HK-2 (cell line): ENCODE measurements at regions not wholly inside any gene's neighbourhood (a gene's known extent, or its start where the extent isn't known, plus 50 kb on each side); places are given as distances from the start of the nearest gene placed in this dataset.
A peak's percentile ranks its signal among the peaks of the same experiment; 100 is the strongest.
"Not testable (repeated sequence)": the region's sequence is repeated elsewhere in the genome, so short reads cannot be mapped to it uniquely, and the experiment has no call there.

Experiments used
- DNase-seq: peaks from one replicate; pipeline ENCODE4 v3.0.0-alpha.2; 2018; ENCODE audit not compliant: unreplicated experiment

- no peak for DNase-seq
Measured at GRCh38 chr5:115469904-115470516, 74.6 kb downstream of the FEM1C start.

DNA sequence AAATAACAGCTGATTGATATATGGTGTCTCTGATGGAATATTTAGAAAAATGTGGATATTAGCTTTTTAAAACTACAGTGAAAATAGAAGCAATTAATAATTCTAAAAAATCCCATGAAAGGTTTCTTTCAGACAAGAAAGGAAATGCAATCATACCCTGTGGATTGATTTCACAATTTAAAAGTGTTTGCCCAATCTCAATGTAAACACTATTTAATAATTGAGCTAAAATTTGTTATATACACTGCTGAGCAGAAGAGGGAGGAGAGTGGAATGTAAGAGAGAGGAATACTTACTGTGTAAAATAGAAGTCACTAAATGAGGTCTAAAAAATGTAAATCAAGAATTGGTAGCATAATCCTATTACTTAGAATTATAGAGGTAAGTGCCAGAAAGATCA lies 76.9 kb downstream of the FEM1C start:
- no peak for DNase-seq

DNA sequence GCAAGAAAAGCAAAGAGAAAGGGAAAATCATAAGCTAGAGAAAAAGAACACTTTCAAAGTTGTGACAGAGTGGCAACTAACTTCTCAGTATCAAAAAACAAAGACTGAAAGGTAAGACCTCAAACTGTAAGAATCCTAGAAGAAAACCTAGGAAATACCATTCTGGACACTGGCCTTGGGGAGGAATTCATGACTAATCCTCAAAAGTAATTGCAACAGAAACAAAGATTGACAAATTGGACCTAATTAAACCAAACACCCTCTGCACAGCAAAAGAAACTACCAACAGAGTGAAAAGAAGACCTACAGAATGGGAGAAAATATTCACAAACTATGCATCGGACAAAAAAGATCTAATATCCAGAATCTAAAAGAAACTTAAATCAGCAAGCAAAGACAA lies 79.1 kb downstream of the FEM1C start:
- DNase-seq, result no peak

- DNase-seq, result no peak
Measured at GRCh38 chr5:115463983-115464382, 80.6 kb downstream of the FEM1C start.

DNA sequence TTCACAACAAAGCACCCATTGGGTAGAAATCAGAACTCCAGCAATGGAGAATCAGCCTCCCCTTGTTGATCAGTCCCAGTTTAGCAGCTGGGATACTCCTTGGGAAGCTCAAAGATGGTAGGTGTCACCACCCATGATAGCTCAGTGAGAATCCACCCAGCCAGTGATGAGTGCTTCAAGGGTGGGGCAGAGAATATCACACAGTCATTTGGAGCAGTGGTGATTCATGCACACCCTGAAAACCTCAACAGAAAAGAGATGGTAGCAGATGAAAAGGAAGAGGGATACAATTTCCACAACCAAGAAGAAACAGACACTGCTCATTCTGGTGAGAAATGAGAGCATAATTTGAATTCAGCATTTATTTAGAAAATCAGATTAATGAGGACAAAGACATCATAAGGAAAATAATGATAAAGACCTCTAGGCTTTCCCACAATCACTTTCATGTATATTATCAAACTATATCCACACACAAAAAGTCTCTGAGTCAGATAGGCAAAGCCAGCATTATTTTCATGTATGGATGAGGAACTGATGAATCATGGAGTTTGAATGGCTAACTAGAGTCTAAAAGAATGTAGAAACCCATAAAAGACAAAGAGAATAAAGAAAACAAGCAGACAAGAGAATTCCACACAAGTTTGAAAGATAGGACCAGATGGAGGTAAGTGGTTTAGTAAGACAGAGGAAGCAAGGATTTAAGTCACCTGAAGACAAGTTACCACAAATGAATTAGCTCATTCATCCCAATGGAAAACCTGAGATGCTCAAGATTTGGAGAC lies 82.9 kb downstream of the FEM1C start:
- DNase-seq, result peak; percentile 31

DNA sequence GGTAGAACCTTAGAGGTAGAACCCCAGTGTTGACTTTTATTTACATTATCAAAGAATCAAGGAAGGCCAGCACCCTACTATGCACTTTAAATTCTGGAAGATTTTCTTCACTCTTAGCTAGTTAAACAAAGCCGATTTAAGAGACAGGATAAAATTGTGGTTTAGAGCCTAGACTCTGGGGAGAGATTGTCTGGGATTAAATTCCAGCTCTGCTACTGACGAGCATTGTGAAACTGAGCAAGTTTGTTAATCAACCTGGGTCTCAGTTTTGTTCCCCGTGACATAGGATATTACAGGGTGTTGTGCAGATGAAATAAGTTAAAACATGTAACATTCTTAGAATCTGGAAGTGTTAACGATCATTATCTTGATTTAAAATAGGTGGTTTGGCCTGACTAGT lies 83.5 kb downstream of the FEM1C start:
- DNase-seq, result no peak

DNA sequence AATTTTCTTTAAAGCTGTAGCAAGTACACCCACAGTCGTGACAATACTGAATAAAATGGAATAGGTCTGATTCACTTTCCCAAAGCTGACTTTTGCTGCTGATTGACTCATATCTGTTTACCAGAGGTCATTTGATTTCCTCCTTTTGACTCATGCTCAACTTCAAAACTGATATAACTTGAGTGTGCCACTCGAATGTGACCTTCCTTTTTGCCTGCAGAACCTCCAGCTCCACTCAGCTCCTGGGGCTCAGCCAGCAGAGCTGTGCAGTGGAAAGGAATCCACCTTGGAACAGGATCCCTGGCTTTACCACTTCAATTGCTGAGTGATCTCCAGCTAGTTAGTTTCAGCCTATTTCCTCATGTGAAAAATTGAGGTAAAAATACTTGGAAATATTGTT lies 84.1 kb downstream of the FEM1C start:
- DNase-seq, result no peak

- no peak for DNase-seq
Measured at GRCh38 chr5:115459855-115460341, 84.7 kb downstream of the FEM1C start.

DNA sequence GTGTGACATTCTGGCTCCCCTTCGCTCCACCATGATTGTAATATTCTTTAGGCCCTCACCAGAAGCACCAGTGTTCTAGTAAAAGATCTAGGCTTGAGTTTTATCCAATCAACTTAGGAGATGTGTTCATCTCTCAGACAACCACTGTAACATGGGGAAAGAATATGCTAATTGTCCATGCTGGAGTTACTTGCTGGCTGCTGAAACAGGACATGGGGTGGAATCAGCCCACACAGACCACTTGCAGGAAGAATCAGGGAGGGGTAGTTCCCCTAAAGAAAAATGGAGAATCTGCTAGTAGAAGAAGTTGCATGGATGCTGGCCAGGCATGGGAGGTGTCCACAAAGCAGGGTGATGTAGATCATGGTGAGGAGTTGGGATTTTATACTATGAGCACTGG lies 86.2 kb downstream of the FEM1C start:
- DNase-seq, result no peak

DNA sequence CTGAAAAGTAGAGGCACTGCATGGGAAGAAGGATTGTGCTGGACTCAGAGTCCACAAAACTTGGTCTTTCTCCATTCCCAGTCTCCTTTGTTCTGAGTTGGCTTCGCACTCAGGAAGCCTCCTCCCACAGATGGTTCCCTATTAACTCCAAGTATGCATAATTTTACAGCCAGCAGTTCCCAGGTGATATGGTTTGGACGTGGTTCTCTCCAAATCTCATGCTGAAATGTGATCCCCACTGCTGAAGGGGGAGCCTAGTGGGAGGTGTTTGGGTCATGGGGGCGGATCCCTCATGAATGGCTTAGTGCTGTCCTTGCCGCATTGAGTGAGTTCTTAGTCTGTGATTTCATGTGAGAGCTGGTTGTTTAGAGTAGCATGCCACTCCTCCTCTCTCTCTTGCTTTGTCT lies 86.6 kb downstream of the FEM1C start:
- peak; percentile 34 for DNase-seq

DNA sequence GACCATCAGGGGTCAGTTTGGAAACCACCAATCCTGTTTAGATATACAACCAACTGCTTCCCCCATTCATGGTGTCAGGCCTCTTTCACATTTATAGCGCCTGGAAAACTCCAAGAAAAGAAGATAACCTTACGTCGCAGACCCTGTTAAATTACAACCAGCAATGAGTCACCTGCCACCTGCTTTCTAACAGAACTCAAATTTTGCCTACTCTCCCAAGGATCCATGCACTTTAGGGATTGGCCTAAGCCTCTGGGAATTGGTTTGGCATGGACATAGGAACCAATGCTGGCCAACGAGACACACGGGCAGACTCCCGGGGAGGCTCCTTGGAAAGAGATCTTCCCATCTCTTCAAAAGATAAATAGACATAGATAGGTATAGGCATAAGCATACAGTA lies 87.0 kb downstream of the FEM1C start:
- no peak for DNase-seq

- no peak for DNase-seq
Measured at GRCh38 chr5:115456539-115457040, 88.0 kb downstream of the FEM1C start.

GRCh38 chr5:115456056-115456455 lies 88.5 kb downstream of the FEM1C start:
- DNase-seq, result no peak

GRCh38 chr5:115455301-115455707 lies 89.3 kb downstream of the FEM1C start:
- DNase-seq, result no peak

- no peak for DNase-seq
Measured at GRCh38 chr5:115453391-115454095, 91.0 kb downstream of the FEM1C start.

GRCh38 chr5:115452536-115453235 lies 91.9 kb downstream of the FEM1C start:
- DNase-seq, result no peak

- DNase-seq, result no peak
Measured at GRCh38 chr5:115452083-115452482, 92.5 kb downstream of the FEM1C start.

DNA sequence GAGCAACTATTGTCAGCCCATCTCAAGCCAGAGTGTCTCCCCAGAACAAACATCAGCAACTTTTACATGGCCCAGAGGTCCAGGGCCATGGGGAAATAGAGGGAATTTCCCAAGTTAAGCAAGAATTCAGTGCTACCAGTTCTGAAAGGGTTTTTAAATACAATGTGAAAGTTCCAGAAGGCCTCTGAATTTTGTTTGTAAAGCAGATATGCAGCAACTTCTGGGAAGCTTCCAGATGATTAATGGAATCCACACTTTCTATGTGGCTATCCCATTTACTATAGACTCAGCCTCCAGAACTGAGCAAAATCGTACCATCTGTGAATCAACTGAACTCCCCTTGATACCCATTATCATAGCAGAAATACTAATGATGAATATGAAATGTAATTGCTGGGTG lies 93.8 kb downstream of the FEM1C start:
- no peak for DNase-seq

GRCh38 chr5:115448630-115449029 lies 95.9 kb downstream of the FEM1C start:
- DNase-seq, result not testable (repeated sequence)

DNA sequence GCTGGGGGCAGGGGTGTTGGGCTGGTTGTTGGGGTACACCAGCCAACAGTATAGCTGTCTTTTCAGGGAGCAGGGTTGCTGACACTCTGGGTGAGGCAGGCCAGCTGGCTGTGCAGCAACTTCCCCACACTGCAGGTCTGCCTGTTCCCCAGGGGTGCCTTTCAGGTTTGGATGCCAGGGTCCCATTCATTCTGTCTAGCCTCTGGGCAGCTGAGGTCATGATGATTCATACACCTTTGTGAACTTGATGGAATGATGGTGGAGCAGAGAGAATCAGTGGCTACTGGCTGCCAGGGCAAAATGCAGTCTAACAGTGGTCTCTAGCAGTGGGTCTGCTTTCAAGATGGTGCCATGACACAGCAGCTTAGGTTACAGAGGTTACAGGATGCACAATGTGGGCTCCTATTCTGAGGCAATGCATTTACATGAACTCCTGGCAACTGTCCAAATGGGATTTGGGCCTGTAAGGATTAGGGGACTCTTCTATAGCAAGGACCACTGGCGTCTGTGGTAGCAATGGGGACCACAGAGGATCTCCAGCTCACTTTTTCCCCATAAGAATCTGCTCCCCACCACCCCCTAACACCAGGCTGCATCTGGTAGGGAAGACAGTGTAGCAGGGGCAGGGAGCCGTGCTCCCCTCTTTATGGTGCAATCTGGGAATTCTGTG lies 103.7 kb downstream of the FEM1C start:
- no peak for DNase-seq

DNA sequence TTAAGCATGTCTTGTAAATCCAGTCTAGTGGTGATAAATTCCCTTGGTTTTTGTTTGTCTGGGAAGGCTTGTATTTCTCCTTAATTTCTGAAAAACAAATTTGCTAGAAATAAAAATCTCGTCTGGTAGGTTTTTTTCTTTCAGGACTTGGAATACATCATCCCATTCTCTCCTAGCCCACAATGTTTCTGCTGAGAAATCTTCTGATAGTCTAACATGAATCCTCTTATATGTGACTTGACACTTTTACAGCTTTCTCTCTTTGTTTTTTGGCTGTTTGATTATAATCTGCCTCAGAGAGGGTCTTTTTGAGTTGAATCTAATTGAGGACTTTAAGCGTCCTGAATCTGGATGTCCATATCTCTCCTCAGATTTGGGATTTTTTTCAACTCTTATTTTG lies 104.9 kb downstream of the FEM1C start:
- no peak for DNase-seq
